ENCODE measurements at regions not wholly inside any gene's neighbourhood (a gene's known extent, or its start where the extent isn't known, plus 50 kb on each side); places are given as distances from the start of the nearest gene placed in this dataset.
"Not testable (repeated sequence)": the region's sequence is repeated elsewhere in the genome, so short reads cannot be mapped to it uniquely, and the experiment has no call there.

DNA sequence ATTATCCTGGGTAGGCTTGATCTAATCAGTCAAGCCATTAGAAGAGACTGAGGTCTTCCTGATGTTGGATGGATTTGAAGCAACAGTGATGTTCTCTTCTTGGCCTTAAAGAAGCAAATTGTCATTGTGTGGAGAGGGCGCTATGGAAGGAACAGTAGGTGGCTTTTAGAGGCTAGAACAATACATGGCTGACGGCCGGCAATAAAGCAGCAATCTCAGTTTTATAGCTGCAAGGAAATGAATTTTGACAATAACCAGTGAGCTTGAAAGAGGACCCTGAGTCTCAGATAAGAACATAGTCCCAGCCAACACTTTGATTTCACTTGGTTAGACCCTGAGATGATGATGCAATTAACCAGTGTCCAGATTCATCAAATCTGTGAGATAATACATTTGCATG lies 302.1 kb downstream of the NSUN3 start:
- TF ChIP-seq, protein P1, sequence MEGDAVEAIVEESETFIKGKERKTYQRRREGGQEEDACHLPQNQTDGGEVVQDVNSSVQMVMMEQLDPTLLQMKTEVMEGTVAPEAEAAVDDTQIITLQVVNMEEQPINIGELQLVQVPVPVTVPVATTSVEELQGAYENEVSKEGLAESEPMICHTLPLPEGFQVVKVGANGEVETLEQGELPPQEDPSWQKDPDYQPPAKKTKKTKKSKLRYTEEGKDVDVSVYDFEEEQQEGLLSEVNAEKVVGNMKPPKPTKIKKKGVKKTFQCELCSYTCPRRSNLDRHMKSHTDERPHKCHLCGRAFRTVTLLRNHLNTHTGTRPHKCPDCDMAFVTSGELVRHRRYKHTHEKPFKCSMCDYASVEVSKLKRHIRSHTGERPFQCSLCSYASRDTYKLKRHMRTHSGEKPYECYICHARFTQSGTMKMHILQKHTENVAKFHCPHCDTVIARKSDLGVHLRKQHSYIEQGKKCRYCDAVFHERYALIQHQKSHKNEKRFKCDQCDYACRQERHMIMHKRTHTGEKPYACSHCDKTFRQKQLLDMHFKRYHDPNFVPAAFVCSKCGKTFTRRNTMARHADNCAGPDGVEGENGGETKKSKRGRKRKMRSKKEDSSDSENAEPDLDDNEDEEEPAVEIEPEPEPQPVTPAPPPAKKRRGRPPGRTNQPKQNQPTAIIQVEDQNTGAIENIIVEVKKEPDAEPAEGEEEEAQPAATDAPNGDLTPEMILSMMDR (IDR thresholded peaks at IDR 0.05): no peak
- no peak for TF ChIP-seq POLR2A (IDR thresholded peaks at IDR 0.05)
- H3K9me3 ChIP-seq (replicated peaks in 1 of 3): no peaks in the 10 kb centered on the region
- H3K4me3 ChIP-seq: no peak overlapping the region
- H3K36me3 ChIP-seq (replicated peaks in 1 of 2): no peaks in the 10 kb centered on the region
- DNase-seq: no peak
- no peak overlapping the region for H3K27ac ChIP-seq
- intact Hi-C loops (cut with DNase I): no loop called here
- no peaks in the 10 kb centered on the region for H3K4me1 ChIP-seq (replicated peaks in 1 of 2)
- no peaks in the 10 kb centered on the region for H3K27me3 ChIP-seq
- 49 to 93% (median 84%) methylated on average over 3 of the region's 3 CpGs for WGBS, 4 donors

DNA sequence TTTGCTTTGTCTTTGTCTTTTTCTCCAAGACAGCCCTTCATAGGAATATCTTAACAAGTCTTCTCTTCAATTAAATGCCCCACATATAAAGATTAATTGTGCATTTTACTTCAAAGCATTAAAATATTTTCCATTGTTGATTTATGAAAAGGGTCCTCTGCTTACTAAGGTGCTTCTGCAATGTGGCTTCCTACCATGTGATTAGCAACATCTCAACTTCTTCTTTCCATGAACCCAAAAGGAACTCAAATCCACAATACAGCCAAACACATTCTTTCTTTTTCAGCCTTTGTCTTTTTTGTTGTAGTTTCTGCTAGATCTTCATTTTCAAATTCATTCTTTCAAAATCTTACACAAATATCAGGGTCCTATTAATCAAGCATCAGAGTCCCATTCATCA lies 309.2 kb downstream of the NSUN3 start:
- no peaks in the 10 kb centered on the region for H3K27me3 ChIP-seq
- intact Hi-C loops (cut with DNase I): no loop called here
- no peaks in the 10 kb centered on the region for H3K36me3 ChIP-seq (replicated peaks in 1 of 2)
- no peaks in the 10 kb centered on the region for H3K9me3 ChIP-seq (replicated peaks in 1 of 3)
- H3K4me3 ChIP-seq: no peak overlapping the region
- TF ChIP-seq, protein P1 (IDR thresholded peaks at IDR 0.05): no peak
- no peak for TF ChIP-seq POLR2A (IDR thresholded peaks at IDR 0.05)
- no peak for DNase-seq
- H3K27ac ChIP-seq: no peak overlapping the region
- H3K4me1 ChIP-seq (replicated peaks in 1 of 2): no peaks in the 10 kb centered on the region

DNA sequence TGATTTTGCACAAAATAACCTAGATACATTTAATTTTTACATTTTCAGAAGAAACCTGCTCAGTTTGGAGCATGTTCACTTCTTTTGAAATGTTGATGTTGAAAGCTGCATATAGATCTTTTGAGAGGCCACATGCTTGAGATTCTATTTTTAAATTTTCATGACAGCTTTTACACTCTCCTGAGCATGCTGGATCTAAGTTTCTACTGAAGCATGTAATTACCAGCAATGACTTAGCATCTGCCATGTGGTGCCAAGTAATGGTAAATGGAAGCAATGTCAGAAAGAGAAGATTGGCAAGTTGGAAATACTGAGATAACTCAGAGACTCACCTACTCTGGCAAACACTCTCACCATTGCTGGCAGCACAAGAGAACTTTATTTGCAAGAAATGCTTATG lies 310.6 kb downstream of the NSUN3 start:
- intact Hi-C loops (cut with DNase I): no loop called here
- no peak for DNase-seq
- TF ChIP-seq, protein P1 (IDR thresholded peaks at IDR 0.05): no peak
- TF ChIP-seq POLR2A (IDR thresholded peaks at IDR 0.05): no peak
- no peak overlapping the region for H3K4me3 ChIP-seq
- no peaks in the 10 kb centered on the region for H3K36me3 ChIP-seq (replicated peaks in 1 of 2)
- no peaks in the 10 kb centered on the region for H3K4me1 ChIP-seq (replicated peaks in 1 of 2)
- H3K27ac ChIP-seq: no peak overlapping the region
- H3K27me3 ChIP-seq: no peaks in the 10 kb centered on the region
- H3K9me3 ChIP-seq (replicated peaks in 1 of 3): no peaks in the 10 kb centered on the region

DNA sequence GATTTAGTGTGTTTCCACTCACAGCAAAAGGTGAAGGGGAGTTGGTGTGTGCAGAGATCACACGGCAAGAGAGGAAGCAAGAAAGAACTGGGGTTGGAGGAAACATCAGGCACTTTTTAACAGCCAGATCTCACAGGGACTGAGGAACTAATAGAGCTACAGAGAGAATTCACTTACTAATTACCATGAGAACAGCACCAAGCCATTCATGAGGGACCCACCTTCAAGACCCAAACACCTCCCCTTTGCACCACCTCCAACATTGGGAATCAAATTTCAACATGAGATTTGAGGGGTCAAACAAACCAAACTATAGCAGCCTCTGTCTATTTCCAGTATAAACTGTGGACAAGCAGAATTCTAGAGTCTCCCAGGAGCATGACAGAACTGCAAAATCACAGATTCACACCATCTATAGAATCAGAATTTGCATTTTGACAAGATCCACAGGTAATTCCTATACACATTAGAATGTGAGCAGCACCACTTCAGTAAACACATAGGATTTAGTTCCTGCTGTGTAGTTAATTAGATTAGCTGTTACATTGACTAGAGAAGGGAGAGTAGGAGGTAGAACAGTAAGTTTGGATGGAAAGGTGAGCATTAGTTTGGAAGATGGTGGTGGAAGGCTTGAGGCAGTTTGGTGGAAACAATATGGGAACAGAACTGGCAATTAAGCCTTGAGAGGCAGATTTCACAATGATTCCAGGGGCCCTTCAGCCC lies 311.7 kb downstream of the NSUN3 start:
- Histone ChIP-seq H3K4me1 (replicated peaks in 1 of 2) (no peaks in the 10 kb centered on the region), H3K36me3 (replicated peaks in 1 of 2) (no peaks in the 10 kb centered on the region), H3K9me3 (replicated peaks in 1 of 3) (no peaks in the 10 kb centered on the region), H3K27ac (no peak overlapping the region), H3K4me3 (no peak overlapping the region), H3K27me3 (no peaks in the 10 kb centered on the region)
- TF ChIP-seq, protein P1 (IDR thresholded peaks at IDR 0.05): no peak
- no peak for TF ChIP-seq POLR2A (IDR thresholded peaks at IDR 0.05)
- intact Hi-C loops (cut with DNase I): no loop called here
- 31 to 76% (median 63%) methylated on average over 1 of the region's 1 CpG for WGBS, 4 donors
- DNase-seq: no peak

DNA sequence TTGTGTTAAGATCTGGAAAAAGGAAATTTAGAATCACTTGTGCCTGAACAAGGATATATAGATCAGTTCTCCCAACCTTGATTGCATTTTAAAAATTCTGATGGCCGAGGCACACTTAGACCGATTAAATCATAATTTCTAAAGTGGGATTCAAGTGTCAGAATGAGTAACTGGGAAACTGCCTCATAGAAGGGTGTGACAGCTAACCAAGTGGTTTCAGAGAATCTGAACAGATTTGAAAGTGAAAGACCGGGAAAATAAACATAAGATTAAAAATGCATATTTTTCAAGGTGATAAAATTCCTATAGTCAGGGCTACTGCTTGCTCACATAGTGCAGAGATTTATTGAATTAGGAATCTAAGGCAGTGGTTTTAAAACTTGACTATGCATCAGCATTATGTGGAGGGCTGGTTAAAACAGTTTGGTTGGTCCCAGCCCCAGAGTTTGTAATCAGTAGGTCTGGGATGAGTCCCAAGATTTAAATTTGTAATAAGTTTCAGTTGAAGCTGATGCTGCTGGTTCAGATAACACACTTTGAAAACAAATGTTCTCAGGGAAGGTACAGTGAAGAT lies 314.3 kb downstream of the NSUN3 start:
- H3K4me3 ChIP-seq; H3K9me3 ChIP-seq (replicated peaks in 1 of 3); H3K36me3 ChIP-seq (replicated peaks in 1 of 2); H3K27me3 ChIP-seq; DNase-seq; H3K4me1 ChIP-seq (replicated peaks in 1 of 2); H3K27ac ChIP-seq; intact Hi-C loops (cut with DNase I): not testable (repeated sequence)
- WGBS, 4 donors: 73 to 85% (median 75%) methylated on average over 3 of the region's 3 CpGs

DNA sequence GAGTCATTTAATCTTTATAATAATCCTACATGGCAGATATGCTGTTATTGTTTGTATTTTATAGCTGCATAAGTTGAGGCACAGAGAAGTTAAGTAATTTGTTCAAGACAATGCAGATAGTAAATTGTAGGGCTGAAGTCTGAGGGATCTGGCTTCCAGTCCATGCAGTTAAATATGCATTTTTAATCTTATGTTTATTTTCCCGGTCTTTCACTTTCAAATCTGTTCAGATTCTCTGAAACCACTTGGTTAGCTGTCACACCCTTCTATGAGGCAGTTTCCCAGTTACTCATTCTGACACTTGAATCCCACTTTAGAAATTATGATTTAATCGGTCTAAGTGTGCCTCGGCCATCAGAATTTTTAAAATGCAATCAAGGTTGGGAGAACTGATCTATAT lies 315.0 kb downstream of the NSUN3 start:
- H3K27ac ChIP-seq; intact Hi-C loops (cut with DNase I); DNase-seq; H3K4me1 ChIP-seq (replicated peaks in 1 of 2); H3K4me3 ChIP-seq; H3K27me3 ChIP-seq; H3K9me3 ChIP-seq (replicated peaks in 1 of 3); H3K36me3 ChIP-seq (replicated peaks in 1 of 2): not testable (repeated sequence)
- WGBS, 4 donors: 76 to 91% (median 87%) methylated on average over 3 of the region's 3 CpGs
